ENCODE measurements at regions not wholly inside any gene's neighbourhood (a gene's known extent, or its start where the extent isn't known, plus 50 kb on each side); places are given as distances from the start of the nearest gene placed in this dataset.

DNA sequence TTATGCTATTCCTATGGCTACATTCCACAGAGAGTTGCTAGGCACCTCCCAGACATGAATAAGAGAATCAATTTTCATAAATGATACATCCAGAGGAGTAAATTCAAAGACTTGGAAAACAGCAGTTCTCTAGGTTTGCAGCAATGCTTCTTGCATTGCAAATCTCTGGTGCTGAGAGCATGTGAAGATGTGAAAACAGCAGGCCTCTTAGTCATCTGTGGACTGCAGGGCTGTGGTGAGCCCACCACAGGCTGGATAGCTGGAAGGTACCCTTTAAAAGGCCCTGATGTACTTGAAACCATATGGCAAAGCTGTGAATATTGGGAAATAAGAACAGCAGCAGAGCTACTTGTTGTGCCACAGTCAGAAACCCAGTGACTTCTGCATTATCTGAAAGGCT is 2135.9 kb downstream of the ARAP2 start:
- TF ChIP-seq POLR2A (IDR thresholded peaks at IDR 0.05; ENCODE audit: control extremely low read depth in 1 of 2, low read depth in 2 of 2, low read length in 2 of 2) (no peak), EGR1 (IDR thresholded peaks at IDR 0.05; ENCODE audit: borderline replicate concordance, low read depth, low read length) (no peak), EZH2 (IDR thresholded peaks at IDR 0.05; ENCODE audit: low read depth, low read length, severe bottlenecking) (no peak), SUZ12 (IDR thresholded peaks at IDR 0.05; ENCODE audit: low read length) (no peak), RBBP5 (IDR thresholded peaks at IDR 0.05; ENCODE audit: borderline replicate concordance, low read depth, low read length) (no peak), FOSL1 (IDR thresholded peaks at IDR 0.05; ENCODE audit: insufficient read depth, low read depth, low read length) (no peak), TAF1 (IDR thresholded peaks at IDR 0.05; ENCODE audit: low read depth, low read length) (no peak), TEAD4 (IDR thresholded peaks at IDR 0.05; ENCODE audit: low read depth, low read length) (no peak), TCF12 (IDR thresholded peaks at IDR 0.05; ENCODE audit: low read depth, low read length) (no peak)
- TF ChIP-seq, protein P1, sequence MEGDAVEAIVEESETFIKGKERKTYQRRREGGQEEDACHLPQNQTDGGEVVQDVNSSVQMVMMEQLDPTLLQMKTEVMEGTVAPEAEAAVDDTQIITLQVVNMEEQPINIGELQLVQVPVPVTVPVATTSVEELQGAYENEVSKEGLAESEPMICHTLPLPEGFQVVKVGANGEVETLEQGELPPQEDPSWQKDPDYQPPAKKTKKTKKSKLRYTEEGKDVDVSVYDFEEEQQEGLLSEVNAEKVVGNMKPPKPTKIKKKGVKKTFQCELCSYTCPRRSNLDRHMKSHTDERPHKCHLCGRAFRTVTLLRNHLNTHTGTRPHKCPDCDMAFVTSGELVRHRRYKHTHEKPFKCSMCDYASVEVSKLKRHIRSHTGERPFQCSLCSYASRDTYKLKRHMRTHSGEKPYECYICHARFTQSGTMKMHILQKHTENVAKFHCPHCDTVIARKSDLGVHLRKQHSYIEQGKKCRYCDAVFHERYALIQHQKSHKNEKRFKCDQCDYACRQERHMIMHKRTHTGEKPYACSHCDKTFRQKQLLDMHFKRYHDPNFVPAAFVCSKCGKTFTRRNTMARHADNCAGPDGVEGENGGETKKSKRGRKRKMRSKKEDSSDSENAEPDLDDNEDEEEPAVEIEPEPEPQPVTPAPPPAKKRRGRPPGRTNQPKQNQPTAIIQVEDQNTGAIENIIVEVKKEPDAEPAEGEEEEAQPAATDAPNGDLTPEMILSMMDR (IDR thresholded peaks at IDR 0.05; ENCODE audit: control extremely low read depth in 1 of 3, insufficient read depth in 1 of 3, low read depth in 1 of 3, low read length in 3 of 3) = no peak
